Immature natural killer cell (primary cell): ENCODE measurements at regions not wholly inside any gene's neighbourhood (a gene's known extent, or its start where the extent isn't known, plus 50 kb on each side); places are given as distances from the start of the nearest gene placed in this dataset.

Experiments used
- DNase-seq, 3 donors: peaks; one replicate each; pipeline ENCODE4 v3.0.0; 2022; ENCODE audit warnings: mixed read lengths in 1 of 3
- H3K27ac Mint-ChIP-seq, 6 donors: one replicate each; pipeline ENCODE4 v1.8.0; 2020; ENCODE audit warnings: mixed read lengths in 6 of 6, mild to moderate bottlenecking in 5 of 6, inconsistent platforms in 4 of 6, moderate library complexity in 3 of 6
- H3K27me3 Mint-ChIP-seq, 3 donors: one replicate each; pipeline ENCODE4 v1.8.0; 2020 to 2021; ENCODE audit warnings: low read depth in 3 of 3, mild to moderate bottlenecking in 3 of 3, mixed read lengths in 3 of 3, moderate library complexity in 3 of 3, inconsistent platforms in 1 of 3
- H3K36me3 Mint-ChIP-seq, 3 donors: one replicate each; pipeline ENCODE4 v1.8.0; 2020; ENCODE audit warnings: mixed read lengths in 3 of 3, inconsistent platforms in 2 of 3, mild to moderate bottlenecking in 2 of 3
- H3K4me1 Mint-ChIP-seq, 2 donors: one replicate each; pipeline ENCODE4 v1.8.0; 2020; ENCODE audit warnings: inconsistent platforms in 2 of 2, mild to moderate bottlenecking in 2 of 2, mixed read lengths in 2 of 2, moderate library complexity in 1 of 2
- H3K4me3 Mint-ChIP-seq, 5 donors: one replicate each; pipeline ENCODE4 v1.8.0; 2020; ENCODE audit warnings: mild to moderate bottlenecking in 5 of 5, mixed read lengths in 5 of 5, inconsistent platforms in 3 of 5, moderate library complexity in 3 of 5
- H3K9me3 Mint-ChIP-seq, 6 donors: one replicate each; pipeline ENCODE4 v1.8.0; 2020; ENCODE audit warnings: mild to moderate bottlenecking in 6 of 6, mixed read lengths in 6 of 6, inconsistent platforms in 4 of 6, moderate library complexity in 3 of 6

GRCh38 chr2:5254791-5255332 is 437.3 kb upstream of the SOX11 start:
- Mint-ChIP-seq H3K27ac (no peak overlapping the region), H3K4me3 (no peak overlapping the region), H3K9me3 (peaks cover 15 to 61% (median 27%) of the 10 kb centered on the region in 6 donors), H3K27me3 (peaks cover 0 to 1% (median 0%) of the 10 kb centered on the region in 3 donors), H3K4me1 (no peaks in the 10 kb centered on the region), H3K36me3 (no peaks in the 10 kb centered on the region)
- DNase-seq, result no peak

- Mint-ChIP-seq H3K27ac (no peak overlapping the region), H3K4me1 (no peaks in the 10 kb centered on the region), H3K4me3 (no peak overlapping the region), H3K27me3 (peaks cover 0 to 5% (median 0%) of the 10 kb centered on the region in 3 donors), H3K9me3 (peaks cover 14 to 35% (median 19%) of the 10 kb centered on the region in 6 donors), H3K36me3 (no peaks in the 10 kb centered on the region)
- no peak for DNase-seq
These were observed 428.9 kb upstream of the SOX11 start for GRCh38 chr2:5263291-5263690.

GRCh38 chr2:5264361-5264760 is 427.8 kb upstream of the SOX11 start:
- peaks cover 0 to 5% (median 0%) of the 10 kb centered on the region in 3 donors for H3K27me3 Mint-ChIP-seq
- H3K4me1 Mint-ChIP-seq, result no peaks in the 10 kb centered on the region
- H3K36me3 Mint-ChIP-seq, result no peaks in the 10 kb centered on the region

GRCh38 chr2:5285061-5285460 is 407.1 kb upstream of the SOX11 start:
- Mint-ChIP-seq H3K4me1 (no peaks in the 10 kb centered on the region), H3K36me3 (no peaks in the 10 kb centered on the region), H3K9me3 (peaks cover 4 to 33% (median 13%) of the 10 kb centered on the region in 6 donors), H3K27me3 (no peaks in the 10 kb centered on the region), H3K27ac (no peak overlapping the region), H3K4me3 (no peak overlapping the region)
- no peak for DNase-seq

More at GRCh38 chr2:5264361-5264760, 427.8 kb upstream of the SOX11 start:
- DNase-seq, result no peak
- no peak overlapping the region for H3K4me3 Mint-ChIP-seq
- no peak overlapping the region for H3K27ac Mint-ChIP-seq
- peaks cover 12 to 37% (median 18%) of the 10 kb centered on the region in 6 donors for H3K9me3 Mint-ChIP-seq

GRCh38 chr2:5285872-5286769 is 406.1 kb upstream of the SOX11 start:
- Mint-ChIP-seq H3K27ac (no peak overlapping the region), H3K4me1 (no peaks in the 10 kb centered on the region), H3K9me3 (peaks cover 2 to 29% (median 13%) of the 10 kb centered on the region in 6 donors)

GRCh38 chr2:5287558-5288334 is 404.4 kb upstream of the SOX11 start:
- DNase-seq, result no peak
- no peaks in the 10 kb centered on the region for H3K27me3 Mint-ChIP-seq
- H3K4me1 Mint-ChIP-seq, result no peaks in the 10 kb centered on the region
- no peak overlapping the region for H3K4me3 Mint-ChIP-seq
- peaks cover 2 to 18% (median 6%) of the 10 kb centered on the region in 6 donors for H3K9me3 Mint-ChIP-seq
- H3K36me3 Mint-ChIP-seq, result no peaks in the 10 kb centered on the region
- no peak overlapping the region for H3K27ac Mint-ChIP-seq

More at GRCh38 chr2:5285872-5286769, 406.1 kb upstream of the SOX11 start:
- no peak overlapping the region for H3K4me3 Mint-ChIP-seq
- no peak for DNase-seq
- no peaks in the 10 kb centered on the region for H3K36me3 Mint-ChIP-seq
- no peaks in the 10 kb centered on the region for H3K27me3 Mint-ChIP-seq

- H3K27me3 Mint-ChIP-seq, result no peaks in the 10 kb centered on the region
- peaks cover 0 to 8% (median 4%) of the 10 kb centered on the region in 6 donors for H3K9me3 Mint-ChIP-seq
- H3K4me1 Mint-ChIP-seq, result no peaks in the 10 kb centered on the region
- no peak overlapping the region for H3K4me3 Mint-ChIP-seq
- no peaks in the 10 kb centered on the region for H3K36me3 Mint-ChIP-seq
- no peak overlapping the region for H3K27ac Mint-ChIP-seq
- no peak for DNase-seq
These were observed 401.2 kb upstream of the SOX11 start for GRCh38 chr2:5290900-5291546.

GRCh38 chr2:5304640-5305039 is 387.5 kb upstream of the SOX11 start:
- no peak for DNase-seq
- peaks cover 0 to 3% (median 0%) of the 10 kb centered on the region in 3 donors for H3K36me3 Mint-ChIP-seq
- no peak overlapping the region for H3K27ac Mint-ChIP-seq
- H3K9me3 Mint-ChIP-seq, result peaks cover 0 to 34% (median 15%) of the 10 kb centered on the region in 6 donors
- H3K27me3 Mint-ChIP-seq, result no peaks in the 10 kb centered on the region
- H3K4me1 Mint-ChIP-seq, result no peaks in the 10 kb centered on the region
- no peak overlapping the region for H3K4me3 Mint-ChIP-seq

GRCh38 chr2:5315041-5315440 is 377.1 kb upstream of the SOX11 start:
- no peak overlapping the region for H3K4me3 Mint-ChIP-seq
- H3K4me1 Mint-ChIP-seq, result no peaks in the 10 kb centered on the region
- H3K27ac Mint-ChIP-seq, result no peak overlapping the region
- peaks cover 0 to 4% (median 0%) of the 10 kb centered on the region in 3 donors for H3K36me3 Mint-ChIP-seq
- DNase-seq, result no peak
- H3K27me3 Mint-ChIP-seq, result peaks cover 0 to 3% (median 0%) of the 10 kb centered on the region in 3 donors
- H3K9me3 Mint-ChIP-seq, result peaks cover 4 to 29% (median 13%) of the 10 kb centered on the region in 6 donors

GRCh38 chr2:5315512-5315911 is 376.7 kb upstream of the SOX11 start:
- no peak for DNase-seq
- Mint-ChIP-seq H3K4me3 (no peak overlapping the region), H3K27ac (no peak overlapping the region), H3K27me3 (peaks cover 0 to 2% (median 0%) of the 10 kb centered on the region in 3 donors), H3K4me1 (no peaks in the 10 kb centered on the region), H3K36me3 (peaks cover 0 to 4% (median 0%) of the 10 kb centered on the region in 3 donors), H3K9me3 (peaks cover 4 to 25% (median 12%) of the 10 kb centered on the region in 6 donors)

GRCh38 chr2:5316001-5316490 is 376.1 kb upstream of the SOX11 start:
- Mint-ChIP-seq H3K27me3 (no peaks in the 10 kb centered on the region), H3K27ac (no peak overlapping the region), H3K4me1 (no peaks in the 10 kb centered on the region), H3K36me3 (peaks cover 0 to 4% (median 0%) of the 10 kb centered on the region in 3 donors), H3K9me3 (peaks cover 2 to 26% (median 11%) of the 10 kb centered on the region in 6 donors), H3K4me3 (no peak overlapping the region)
- DNase-seq, result no peak

GRCh38 chr2:5319493-5319892 is 372.7 kb upstream of the SOX11 start:
- H3K4me3 Mint-ChIP-seq, result no peak overlapping the region
- H3K9me3 Mint-ChIP-seq, result peaks cover 4 to 23% (median 9%) of the 10 kb centered on the region in 6 donors
- no peak for DNase-seq
- no peaks in the 10 kb centered on the region for H3K27me3 Mint-ChIP-seq
- H3K27ac Mint-ChIP-seq, result no peak overlapping the region
- H3K36me3 Mint-ChIP-seq, result peaks cover 0 to 4% (median 0%) of the 10 kb centered on the region in 3 donors
- H3K4me1 Mint-ChIP-seq, result no peaks in the 10 kb centered on the region

- no peaks in the 10 kb centered on the region for H3K27me3 Mint-ChIP-seq
- DNase-seq, result no peak
These were observed 369.8 kb upstream of the SOX11 start for GRCh38 chr2:5322396-5322795.

More at GRCh38 chr2:5322396-5322795, 369.8 kb upstream of the SOX11 start:
- no peak overlapping the region for H3K4me3 Mint-ChIP-seq
- H3K27ac Mint-ChIP-seq, result no peak overlapping the region
- H3K4me1 Mint-ChIP-seq, result no peaks in the 10 kb centered on the region
- peaks cover 3 to 38% (median 10%) of the 10 kb centered on the region in 6 donors for H3K9me3 Mint-ChIP-seq
- H3K36me3 Mint-ChIP-seq, result no peaks in the 10 kb centered on the region
